GOT3 (cell line): ENCODE measurements at regions not wholly inside any gene's neighbourhood (a gene's known extent, or its start where the extent isn't known, plus 50 kb on each side); places are given as distances from the start of the nearest gene placed in this dataset.
A peak's percentile ranks its signal among the peaks of the same experiment; 100 is the strongest.

Experiments used
- DNase-seq: peaks from one replicate; lab custom pipeline; 2025; ENCODE audit warnings: mixed read lengths; lab: John Stamatoyannopoulos, UW

- no peak for DNase-seq
Measured at GRCh38 chr6:121499666-121500065, 64.2 kb downstream of the GJA1 start.

DNA sequence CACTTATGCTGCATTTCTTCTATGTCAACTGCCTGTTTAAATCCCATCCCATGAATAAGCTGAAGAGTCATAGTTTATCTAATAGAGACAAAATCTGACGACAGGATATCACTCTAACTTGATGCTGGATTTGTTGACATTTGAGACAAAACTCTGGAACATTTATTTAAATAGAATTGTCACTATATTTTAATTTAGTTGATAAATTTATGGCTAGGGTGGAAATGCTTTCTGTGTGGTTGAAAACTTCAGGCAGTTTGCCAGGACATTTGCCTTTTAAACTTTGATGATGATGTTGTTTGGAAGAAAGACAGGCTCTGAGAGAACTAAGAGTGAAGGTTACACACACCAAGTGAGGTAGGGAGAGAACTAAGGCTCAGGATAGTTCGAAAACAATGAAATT is 68.1 kb downstream of the GJA1 start:
- DNase-seq = no peak

DNA sequence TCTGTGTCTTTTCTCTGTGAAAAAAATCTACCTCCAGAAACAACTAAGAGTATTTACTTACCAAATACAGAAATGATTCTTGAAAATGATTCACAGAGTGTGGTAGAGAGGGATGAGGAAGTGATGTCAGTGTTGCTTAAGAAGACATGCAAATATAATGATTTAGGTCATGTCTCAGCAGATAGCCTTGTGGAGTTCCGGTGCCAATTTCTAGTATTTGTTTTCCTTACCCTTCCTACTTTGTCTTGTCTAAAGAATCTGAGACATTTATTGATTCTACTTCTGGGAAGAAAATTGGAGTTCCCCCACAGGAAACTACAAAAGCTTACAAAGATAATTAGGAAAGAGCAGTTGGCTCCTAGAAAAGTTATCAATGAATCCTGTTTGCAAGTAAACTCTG is 68.8 kb downstream of the GJA1 start:
- no peak for DNase-seq

- DNase-seq = no peak
Measured at GRCh38 chr6:121505284-121505683, 69.8 kb downstream of the GJA1 start.

DNA sequence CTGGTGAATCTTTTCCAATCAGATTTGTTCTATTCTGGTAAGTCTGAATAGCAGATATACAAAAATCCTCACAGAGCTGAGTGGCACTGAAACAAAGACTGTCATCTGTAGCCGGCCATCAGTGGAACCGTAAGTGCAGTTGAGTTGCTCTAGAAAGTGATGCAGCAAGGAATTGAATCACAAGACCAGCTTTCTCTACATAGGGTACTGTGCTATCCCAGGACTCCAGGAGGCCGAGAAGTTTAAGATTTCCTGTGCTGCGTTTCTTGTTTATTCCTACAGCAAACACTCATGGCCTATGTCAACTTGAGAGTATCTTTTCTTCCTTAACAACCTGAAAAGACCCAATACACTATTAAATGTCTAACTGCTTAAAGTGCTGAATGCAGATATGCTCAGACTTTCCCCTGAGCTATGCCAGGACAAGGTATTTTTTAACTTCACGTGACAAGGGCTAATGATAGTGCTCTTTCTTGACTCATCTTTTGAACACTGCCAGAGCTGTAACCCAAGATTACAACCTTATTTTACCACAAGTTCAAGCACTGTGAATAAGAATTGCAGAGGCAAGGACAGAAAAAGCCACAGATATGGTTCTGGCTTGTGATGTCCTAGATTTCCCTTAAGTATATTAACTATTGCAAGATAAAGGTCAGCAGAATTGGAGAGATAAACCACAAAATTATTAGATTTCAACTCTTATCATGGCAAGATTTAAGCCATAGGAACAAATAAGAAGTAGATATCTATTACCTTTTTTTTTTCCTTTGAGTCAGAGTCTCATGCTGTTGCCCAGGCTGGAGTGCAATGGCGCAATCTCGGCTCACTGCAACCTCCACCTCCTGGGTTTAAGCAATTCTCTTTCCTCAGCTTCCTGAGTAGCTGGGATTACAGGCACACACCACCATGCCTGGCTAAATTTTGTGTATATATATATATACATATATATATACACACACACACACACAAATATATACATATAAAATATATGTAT is 71.6 kb downstream of the GJA1 start:
- DNase-seq = no peak

GRCh38 chr6:121510568-121511177 is 75.2 kb downstream of the GJA1 start:
- DNase-seq = no peak

GRCh38 chr6:121515630-121516265 is 80.3 kb downstream of the GJA1 start:
- no peak for DNase-seq

GRCh38 chr6:121516331-121516730 is 80.9 kb downstream of the GJA1 start:
- no peak for DNase-seq

- DNase-seq = no peak
Measured at GRCh38 chr6:121520337-121521163, 85.1 kb downstream of the GJA1 start.

DNA sequence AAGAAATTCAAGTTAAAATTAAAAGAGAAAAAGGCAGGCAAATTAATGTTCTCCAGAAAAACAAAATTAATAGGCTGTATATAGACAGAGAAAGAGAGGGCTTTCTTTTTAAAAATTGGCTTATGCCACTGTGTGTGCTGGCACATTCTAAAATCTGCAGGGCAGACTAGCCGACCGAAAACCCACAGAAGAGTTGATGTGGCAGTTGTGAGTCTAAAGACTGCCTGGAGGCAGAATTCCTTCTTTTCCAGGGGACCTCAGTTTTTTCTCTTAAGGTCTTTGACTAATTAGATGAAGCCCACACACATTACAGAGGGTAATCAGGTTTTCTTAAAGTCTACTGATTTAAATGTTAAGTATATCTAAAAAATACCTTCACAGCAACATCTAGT is 85.7 kb downstream of the GJA1 start:
- no peak for DNase-seq

GRCh38 chr6:121522265-121522664 is 86.8 kb downstream of the GJA1 start:
- peak; percentile 7 for DNase-seq

GRCh38 chr6:121522771-121523386 is 87.4 kb downstream of the GJA1 start:
- DNase-seq = no peak

GRCh38 chr6:121523628-121524027 is 88.2 kb downstream of the GJA1 start:
- DNase-seq = no peak

GRCh38 chr6:121526282-121526681 is 90.8 kb downstream of the GJA1 start:
- no peak for DNase-seq

- DNase-seq = no peak
Measured at GRCh38 chr6:121531658-121532169, 96.3 kb downstream of the GJA1 start.

DNA sequence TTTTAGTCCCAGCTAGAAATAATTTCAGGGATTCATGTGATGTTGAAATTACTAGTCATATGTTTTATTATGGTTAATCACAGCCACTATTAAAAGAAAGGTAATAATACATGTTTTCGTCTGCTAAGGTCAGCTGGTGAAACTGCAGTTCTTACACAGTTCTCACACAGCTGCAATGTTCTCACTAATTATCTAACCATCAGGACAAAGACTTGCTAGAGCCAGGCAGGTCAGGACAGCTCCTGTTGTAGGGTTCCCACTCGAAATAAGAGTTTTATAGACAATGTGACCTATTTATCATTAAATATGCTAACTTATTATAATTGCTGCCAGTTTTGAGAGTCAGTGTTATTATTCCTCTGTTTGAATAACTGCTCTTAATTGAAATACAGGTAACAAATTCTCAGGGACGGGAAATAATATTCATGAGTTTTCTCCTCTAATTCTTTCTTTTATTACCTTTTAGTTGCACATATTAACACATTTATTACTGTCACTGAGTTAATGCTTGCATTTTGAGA is 97.9 kb downstream of the GJA1 start:
- DNase-seq = no peak

DNA sequence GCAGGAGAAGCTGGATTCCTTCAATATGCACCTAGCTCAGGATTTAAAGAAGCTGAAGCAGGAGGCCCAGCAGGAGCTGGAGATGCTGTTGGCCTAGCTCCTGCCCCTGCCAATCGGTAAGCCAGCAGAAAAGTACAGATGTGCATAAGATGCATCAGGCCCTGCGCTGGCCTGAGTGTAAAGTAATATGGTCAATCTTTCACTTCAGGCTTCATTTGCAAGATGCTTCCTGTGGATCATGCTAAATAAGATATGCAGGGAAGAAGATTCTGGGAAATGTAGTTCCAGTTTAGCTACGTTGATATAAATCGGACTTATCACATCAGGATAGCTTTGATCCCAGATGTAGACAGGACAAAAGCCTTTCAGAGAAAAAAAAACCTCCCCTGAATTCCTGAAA is 100.3 kb downstream of the GJA1 start:
- DNase-seq = no peak

DNA sequence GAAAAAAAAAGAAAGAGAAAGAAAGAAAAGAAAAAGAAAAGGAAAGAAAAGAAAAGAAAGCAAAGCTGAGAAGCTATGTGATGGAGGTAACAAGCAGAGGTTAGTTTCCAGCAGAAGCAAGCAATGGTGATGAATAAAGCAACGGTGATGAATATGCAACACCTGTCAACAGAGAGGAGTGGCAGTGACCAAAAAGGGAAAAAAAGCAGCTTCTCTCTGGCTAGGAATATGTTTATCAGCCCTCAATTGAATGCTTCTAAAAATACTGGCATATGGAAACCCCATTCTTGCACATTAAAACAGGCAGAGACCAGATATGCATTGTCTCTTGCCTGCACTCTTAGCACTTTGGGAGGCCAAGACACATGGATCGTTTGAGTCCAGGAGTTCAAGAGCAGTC is 100.9 kb downstream of the GJA1 start:
- no peak for DNase-seq

DNA sequence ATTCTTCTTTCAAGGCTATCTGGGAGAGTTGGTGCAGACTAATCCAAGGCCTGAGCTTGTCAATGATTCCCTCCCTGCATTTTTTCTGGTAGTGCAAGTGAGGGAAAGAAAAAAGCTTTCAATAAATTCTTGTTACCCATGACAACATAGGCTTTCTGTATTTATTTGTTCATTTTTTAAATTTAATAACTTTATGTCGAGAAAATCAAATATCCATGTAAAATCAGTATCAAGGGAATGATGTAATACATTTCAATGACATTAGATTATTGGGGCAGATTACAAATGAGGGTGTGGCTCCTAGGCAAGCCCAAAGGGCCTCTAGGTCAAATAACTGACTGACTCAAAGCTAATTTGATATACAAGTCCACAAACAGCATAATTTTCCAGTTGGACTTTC is 104.0 kb downstream of the GJA1 start:
- DNase-seq = no peak

DNA sequence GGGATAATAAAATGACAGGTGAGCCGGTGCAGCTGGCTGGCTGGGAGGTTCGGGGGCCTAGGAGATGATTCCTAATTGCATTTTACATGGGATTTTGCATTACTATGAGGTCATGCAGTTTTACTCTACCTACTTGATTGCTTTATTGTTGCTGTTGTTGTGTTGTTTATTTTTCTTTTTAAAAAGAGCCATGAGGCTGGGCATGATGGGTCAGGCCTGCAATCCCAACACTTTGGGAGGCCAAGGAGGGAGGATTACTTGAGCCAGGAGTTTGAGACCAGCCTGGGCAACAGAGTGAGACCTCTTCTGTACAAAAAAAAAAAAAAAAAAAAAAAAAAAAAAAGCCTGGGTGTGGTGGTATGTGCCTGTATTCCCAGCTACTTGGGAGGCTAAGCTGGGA is 104.8 kb downstream of the GJA1 start:
- no peak for DNase-seq

- no peak for DNase-seq
Measured at GRCh38 chr6:121544691-121545090, 109.2 kb downstream of the GJA1 start.
